AG10803 (cell line): ENCODE measurements at regions not wholly inside any gene's neighbourhood (a gene's known extent, or its start where the extent isn't known, plus 50 kb on each side); places are given as distances from the start of the nearest gene placed in this dataset.
A peak's percentile ranks its signal among the peaks of the same experiment; 100 is the strongest.
"Not testable (repeated sequence)": the region's sequence is repeated elsewhere in the genome, so short reads cannot be mapped to it uniquely, and the experiment has no call there.

Source experiments
- DNase-seq: peaks from one replicate; pipeline ENCODE4 v3.0.0; 2010; ENCODE audit warnings: low read depth
- H3K4me3 ChIP-seq: 2 replicates; pipeline ENCODE4 v1.5.1; 2011; ENCODE audit warnings: mild to moderate bottlenecking, low read length, control low read depth
- TF ChIP-seq, protein P1 (sequence below): conservative IDR thresholded peaks from 2 replicates; pipeline ENCODE4 v1.5.1; 2011; ENCODE audit warnings: mild to moderate bottlenecking, low read length, control low read depth, inconsistent platforms

DNA sequence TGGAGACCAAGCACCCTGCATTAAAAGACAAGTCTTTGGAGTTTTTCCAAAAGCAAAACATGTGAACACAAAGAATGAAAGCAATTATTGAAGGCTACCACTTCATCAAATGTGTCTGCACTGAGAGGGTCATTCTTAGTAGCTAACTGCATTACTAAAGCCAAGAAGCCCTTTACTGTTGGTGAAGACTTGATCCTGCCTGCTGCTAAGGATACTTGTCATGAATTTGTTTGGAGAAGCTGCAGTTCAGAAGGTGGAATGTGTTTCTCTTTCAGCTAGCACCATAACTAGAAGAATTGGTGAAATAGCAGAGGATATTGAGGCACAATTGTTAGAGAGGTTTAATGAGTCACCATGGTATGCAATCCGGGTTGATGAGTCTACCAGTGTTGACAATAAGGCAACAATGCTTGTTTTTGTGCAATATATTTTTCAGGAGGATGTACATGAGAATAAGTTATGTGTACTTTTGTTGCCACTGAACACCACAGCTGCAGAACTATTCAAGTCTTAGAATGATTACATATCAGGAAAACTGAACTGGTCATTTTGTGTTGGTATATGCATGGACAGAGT lies 457.3 kb upstream of the ISX start:
- DNase-seq: peak; percentile 18

DNA sequence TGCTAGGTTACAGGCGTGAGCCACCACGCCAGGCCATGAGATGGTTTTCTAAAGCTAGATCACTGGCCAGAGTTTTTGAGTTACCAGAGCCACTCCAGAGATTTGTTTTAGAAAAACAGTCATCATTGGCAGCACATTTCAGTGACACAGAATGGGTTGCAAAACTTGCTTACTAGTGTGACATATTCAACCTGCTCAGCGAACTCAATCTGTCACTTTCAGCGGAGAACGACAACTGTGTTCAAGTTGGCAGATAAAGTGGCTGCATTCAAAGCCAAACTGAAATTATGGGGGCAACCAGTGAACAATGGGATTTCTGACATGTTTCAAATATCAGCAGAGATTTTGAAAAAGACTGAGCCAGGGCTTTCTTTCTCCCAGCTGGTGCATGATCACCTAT lies 456.3 kb upstream of the ISX start:
- no peak overlapping the region for H3K4me3 ChIP-seq
- DNase-seq: no peak
- TF ChIP-seq, protein P1, sequence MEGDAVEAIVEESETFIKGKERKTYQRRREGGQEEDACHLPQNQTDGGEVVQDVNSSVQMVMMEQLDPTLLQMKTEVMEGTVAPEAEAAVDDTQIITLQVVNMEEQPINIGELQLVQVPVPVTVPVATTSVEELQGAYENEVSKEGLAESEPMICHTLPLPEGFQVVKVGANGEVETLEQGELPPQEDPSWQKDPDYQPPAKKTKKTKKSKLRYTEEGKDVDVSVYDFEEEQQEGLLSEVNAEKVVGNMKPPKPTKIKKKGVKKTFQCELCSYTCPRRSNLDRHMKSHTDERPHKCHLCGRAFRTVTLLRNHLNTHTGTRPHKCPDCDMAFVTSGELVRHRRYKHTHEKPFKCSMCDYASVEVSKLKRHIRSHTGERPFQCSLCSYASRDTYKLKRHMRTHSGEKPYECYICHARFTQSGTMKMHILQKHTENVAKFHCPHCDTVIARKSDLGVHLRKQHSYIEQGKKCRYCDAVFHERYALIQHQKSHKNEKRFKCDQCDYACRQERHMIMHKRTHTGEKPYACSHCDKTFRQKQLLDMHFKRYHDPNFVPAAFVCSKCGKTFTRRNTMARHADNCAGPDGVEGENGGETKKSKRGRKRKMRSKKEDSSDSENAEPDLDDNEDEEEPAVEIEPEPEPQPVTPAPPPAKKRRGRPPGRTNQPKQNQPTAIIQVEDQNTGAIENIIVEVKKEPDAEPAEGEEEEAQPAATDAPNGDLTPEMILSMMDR: no peak

More for the DNA sequence above, 457.3 kb upstream of the ISX start:
- TF ChIP-seq, protein P1: no peak
- H3K4me3 ChIP-seq: no peak overlapping the region

GRCh38 chr22:34620161-34620560 lies 445.8 kb upstream of the ISX start:
- DNase-seq: no peak
- no peak overlapping the region for H3K4me3 ChIP-seq
- TF ChIP-seq, protein P1: no peak

DNA sequence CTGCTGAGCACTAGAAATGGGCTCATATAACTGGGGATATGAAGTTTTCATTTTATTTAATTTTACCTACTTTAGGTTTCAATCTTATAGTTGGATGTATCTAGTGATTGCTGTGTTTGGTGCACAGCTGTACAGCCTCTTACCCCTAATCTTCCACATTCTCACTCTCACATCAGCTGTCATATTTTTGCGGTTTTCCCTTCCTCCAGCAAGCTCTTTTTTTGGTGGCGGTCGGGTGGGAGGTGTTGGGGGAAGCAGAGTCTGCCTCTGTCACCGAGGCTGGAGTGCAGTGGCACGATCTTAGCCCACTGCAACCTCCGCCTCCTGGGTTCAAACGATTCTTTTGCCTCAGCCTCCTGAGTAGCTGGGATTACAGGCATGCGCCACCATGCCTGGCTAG lies 445.1 kb upstream of the ISX start:
- TF ChIP-seq, protein P1: no peak
- H3K4me3 ChIP-seq: no peak overlapping the region
- no peak for DNase-seq

DNA sequence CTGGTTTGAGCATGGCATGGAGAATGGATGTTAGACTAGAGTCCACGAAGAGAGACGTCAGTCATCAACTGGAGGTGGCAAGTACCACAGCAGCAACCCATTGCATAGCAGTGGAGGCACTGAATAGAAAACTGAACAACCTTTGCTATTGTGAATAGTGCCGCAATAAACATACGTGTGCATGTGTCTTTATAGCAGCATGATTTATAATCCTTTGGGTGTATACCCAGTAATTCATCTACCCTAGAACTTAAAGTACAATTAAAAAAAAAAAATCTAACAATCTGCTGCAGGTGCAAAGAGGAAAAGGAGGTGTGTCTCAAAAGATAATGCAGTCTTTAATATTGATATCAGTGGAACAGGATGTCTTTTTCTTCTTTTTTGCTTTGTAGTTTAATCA lies 443.4 kb upstream of the ISX start:
- H3K4me3 ChIP-seq: no peak overlapping the region
- no peak for DNase-seq
- TF ChIP-seq, protein P1: no peak

DNA sequence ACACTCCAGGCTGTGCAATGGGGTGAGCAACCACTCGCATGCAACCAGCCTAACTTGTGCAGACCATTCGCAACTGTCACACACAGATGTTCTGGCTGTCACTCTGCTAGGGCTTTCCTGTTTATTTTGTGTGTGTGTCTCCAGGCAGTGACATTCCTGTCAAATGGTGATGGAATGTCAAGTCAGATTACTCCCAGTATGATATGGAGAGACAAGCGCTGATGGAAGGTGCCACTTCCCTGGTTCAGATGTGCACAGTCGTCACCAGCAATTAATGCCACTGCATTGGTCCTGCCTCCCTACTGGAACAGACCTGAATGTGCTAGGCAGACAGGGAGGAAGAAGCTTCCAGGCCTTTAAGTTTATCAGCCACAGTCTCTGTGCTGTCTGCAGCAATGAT lies 442.4 kb upstream of the ISX start:
- DNase-seq: no peak
- no peak overlapping the region for H3K4me3 ChIP-seq
- TF ChIP-seq, protein P1: no peak

DNA sequence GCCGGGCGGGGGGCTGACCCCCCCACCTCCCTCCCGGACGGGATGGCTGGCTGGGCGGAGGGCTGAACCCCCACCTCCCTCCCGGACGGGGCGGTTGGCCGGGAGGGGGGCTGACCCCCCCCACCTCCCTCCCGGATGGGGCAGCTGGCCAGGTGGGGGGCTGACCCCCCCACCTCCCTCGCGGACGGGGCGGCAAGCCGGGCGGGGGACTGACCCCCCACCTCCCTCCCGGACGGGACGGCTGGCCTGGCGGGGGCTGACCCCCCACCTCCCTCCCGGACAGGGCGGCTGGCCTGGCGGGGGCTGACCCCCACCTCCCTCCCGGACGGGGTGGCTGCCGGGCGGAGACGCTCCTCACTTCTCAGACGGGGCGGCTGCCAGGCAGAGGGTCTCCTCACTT lies 440.1 kb upstream of the ISX start:
- DNase-seq, H3K4me3 ChIP-seq: not testable (repeated sequence)

DNA sequence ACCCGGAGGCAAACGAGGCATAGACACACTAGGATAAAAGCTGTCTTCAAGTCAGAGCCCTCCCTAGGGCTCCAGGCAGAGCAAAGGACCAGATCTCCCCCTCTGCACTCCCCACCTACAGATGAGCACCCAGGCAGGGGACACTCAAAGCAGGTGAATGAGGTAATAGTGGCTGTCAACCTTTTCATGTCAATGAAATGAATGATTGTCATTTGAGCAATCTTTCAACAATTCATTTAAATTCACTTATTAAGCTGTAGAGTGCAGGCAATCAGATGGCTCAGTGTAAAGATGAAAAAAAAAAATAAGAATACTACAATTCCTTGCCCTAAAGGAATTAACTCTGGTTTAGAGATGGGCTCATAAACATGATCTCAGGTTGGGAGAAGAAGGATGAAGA lies 427.8 kb upstream of the ISX start:
- DNase-seq: no peak
- H3K4me3 ChIP-seq: no peak overlapping the region
- TF ChIP-seq, protein P1: no peak
